Kidney tubule cell (primary cell): ENCODE measurements at regions not wholly inside any gene's neighbourhood (a gene's known extent, or its start where the extent isn't known, plus 50 kb on each side); places are given as distances from the start of the nearest gene placed in this dataset.
A peak's percentile ranks its signal among the peaks of the same experiment; 100 is the strongest.

Source experiments
- DNase-seq: peaks from one replicate; pipeline ENCODE4 v3.0.0-alpha.2; 2018; ENCODE audit warnings: low spot score

- DNase-seq, result no peak
Measured at GRCh38 chr7:41039981-41040380, 662.9 kb downstream of the INHBA start.

GRCh38 chr7:41039386-41039953 is 663.4 kb downstream of the INHBA start:
- no peak for DNase-seq

- no peak for DNase-seq
Measured at GRCh38 chr7:41038211-41038610, 664.7 kb downstream of the INHBA start.

GRCh38 chr7:41037691-41038090 is 665.2 kb downstream of the INHBA start:
- no peak for DNase-seq

GRCh38 chr7:41035794-41036193 is 667.1 kb downstream of the INHBA start:
- peak; percentile 33 for DNase-seq

GRCh38 chr7:41033500-41033899 is 669.4 kb downstream of the INHBA start:
- DNase-seq, result peak; percentile 80

GRCh38 chr7:41030673-41031072 is 672.2 kb downstream of the INHBA start:
- peak; percentile 75 for DNase-seq

- peak; percentile 100 for DNase-seq
Measured at GRCh38 chr7:41029072-41029499, 673.8 kb downstream of the INHBA start.

- DNase-seq, result no peak
Measured at GRCh38 chr7:41028580-41028979, 674.3 kb downstream of the INHBA start.

GRCh38 chr7:41027428-41028115 is 675.3 kb downstream of the INHBA start:
- peak; percentile 99 for DNase-seq

GRCh38 chr7:41024126-41024525 is 678.8 kb downstream of the INHBA start:
- DNase-seq, result no peak

GRCh38 chr7:41020056-41020455 is 682.8 kb downstream of the INHBA start:
- DNase-seq, result no peak

GRCh38 chr7:41013117-41013516 is 689.8 kb downstream of the INHBA start:
- DNase-seq, result no peak

- no peak for DNase-seq
Measured at GRCh38 chr7:41012041-41012440, 690.8 kb downstream of the INHBA start.

- DNase-seq, result peak; percentile 47
Measured at GRCh38 chr7:41010967-41011366, 691.9 kb downstream of the INHBA start.

- DNase-seq, result no peak
Measured at GRCh38 chr7:41010418-41010817, 692.5 kb downstream of the INHBA start.

- no peak for DNase-seq
Measured at GRCh38 chr7:41007811-41008210, 695.1 kb downstream of the INHBA start.

GRCh38 chr7:41007351-41007751 is 695.5 kb downstream of the INHBA start:
- DNase-seq, result peak; percentile 37

GRCh38 chr7:41006306-41006995 is 696.4 kb downstream of the INHBA start:
- DNase-seq, result peak; percentile 86

GRCh38 chr7:41005374-41005901 is 697.5 kb downstream of the INHBA start:
- DNase-seq, result peak; percentile 92

- DNase-seq, result no peak
Measured at GRCh38 chr7:41003977-41004376, 698.9 kb downstream of the INHBA start.

GRCh38 chr7:41003611-41003940 is 699.3 kb downstream of the INHBA start:
- DNase-seq, result peak; percentile 59
